HG03558 (cell line): ENCODE measurements at regions not wholly inside any gene's neighbourhood (a gene's known extent, or its start where the extent isn't known, plus 50 kb on each side); places are given as distances from the start of the nearest gene placed in this dataset.
"Not testable (repeated sequence)": the region's sequence is repeated elsewhere in the genome, so short reads cannot be mapped to it uniquely, and the experiment has no call there.

Experiments used
- ATAC-seq: cut with Tn5 transposase; IDR thresholded peaks from one replicate; pipeline ENCODE4 v1.9.1; 2021; ENCODE audit warnings: moderate number of reproducible peaks; ENCODE audit not compliant: unreplicated experiment; ENCODE audit errors: extremely low read depth

GRCh38 chr4:34373456-34373855, 1870.9 kb downstream of the ARAP2 start:
- ATAC-seq: no peak

GRCh38 chr4:34412233-34412632, 1832.1 kb downstream of the ARAP2 start:
- ATAC-seq: no peak

- no peak for ATAC-seq
These were observed 1831.4 kb downstream of the ARAP2 start for GRCh38 chr4:34412911-34413310.

GRCh38 chr4:34417160-34417559, 1827.2 kb downstream of the ARAP2 start:
- no peak for ATAC-seq

- no peak for ATAC-seq
These were observed 1824.4 kb downstream of the ARAP2 start for GRCh38 chr4:34419871-34420270.

GRCh38 chr4:34422472-34423175, 1821.7 kb downstream of the ARAP2 start:
- ATAC-seq: no peak

- ATAC-seq: no peak
These were observed 1811.6 kb downstream of the ARAP2 start for GRCh38 chr4:34432706-34433105.

- not testable (repeated sequence) for ATAC-seq
These were observed 1809.9 kb downstream of the ARAP2 start for GRCh38 chr4:34434377-34434776.

GRCh38 chr4:34464196-34464595, 1780.1 kb downstream of the ARAP2 start:
- ATAC-seq: no peak

- ATAC-seq: no peak
These were observed 1777.9 kb downstream of the ARAP2 start for GRCh38 chr4:34466411-34466810.

- ATAC-seq: no peak
These were observed 1774.8 kb downstream of the ARAP2 start for GRCh38 chr4:34469516-34469915.

GRCh38 chr4:34485252-34485651, 1759.1 kb downstream of the ARAP2 start:
- no peak for ATAC-seq

GRCh38 chr4:34486461-34487363, 1757.6 kb downstream of the ARAP2 start:
- ATAC-seq: no peak

- no peak for ATAC-seq
These were observed 1751.9 kb downstream of the ARAP2 start for GRCh38 chr4:34492414-34492813.

GRCh38 chr4:34502086-34502485, 1742.2 kb downstream of the ARAP2 start:
- no peak for ATAC-seq

GRCh38 chr4:34504731-34505130, 1739.6 kb downstream of the ARAP2 start:
- ATAC-seq: not testable (repeated sequence)

GRCh38 chr4:34506511-34507092, 1737.7 kb downstream of the ARAP2 start:
- ATAC-seq: not testable (repeated sequence)

- ATAC-seq: no peak
These were observed 1731.7 kb downstream of the ARAP2 start for GRCh38 chr4:34512616-34513015.

GRCh38 chr4:34516524-34516923, 1727.8 kb downstream of the ARAP2 start:
- ATAC-seq: no peak

- no peak for ATAC-seq
These were observed 1709.4 kb downstream of the ARAP2 start for GRCh38 chr4:34534916-34535315.

GRCh38 chr4:34566091-34566490, 1678.2 kb downstream of the ARAP2 start:
- ATAC-seq: no peak
